ENCODE measurements at regions not wholly inside any gene's neighbourhood (a gene's known extent, or its start where the extent isn't known, plus 50 kb on each side); places are given as distances from the start of the nearest gene placed in this dataset.

DNA sequence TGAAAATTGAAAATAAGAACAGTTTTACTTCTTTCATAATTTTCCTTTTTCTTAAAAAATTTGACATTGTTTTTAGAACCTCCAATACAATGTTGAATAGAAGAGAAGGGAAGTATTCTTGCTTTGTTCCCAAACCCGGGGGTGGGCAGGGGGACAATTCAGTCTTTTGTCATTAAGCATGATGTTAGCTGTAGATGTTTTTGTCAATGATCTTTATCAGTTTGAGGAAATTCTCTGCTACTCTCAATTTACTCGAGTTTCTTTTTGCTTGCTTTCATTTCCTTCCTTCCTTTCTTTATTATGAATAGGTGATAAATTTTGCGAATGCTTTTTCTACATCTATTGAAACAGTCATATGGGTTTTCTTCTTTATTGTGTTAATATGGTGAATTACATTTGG lies 183.2 kb upstream of the FRMD6 start:
- TF ChIP-seq ZNF274 (IDR thresholded peaks at IDR 0.05; ENCODE audit: borderline replicate concordance, extremely low read depth, low read length), result no peak
- no peak for TF ChIP-seq CEBPB (IDR thresholded peaks at IDR 0.05; ENCODE audit: low read depth, low read length)
- TF ChIP-seq RNF2 (IDR thresholded peaks at IDR 0.05; ENCODE audit: borderline replicate concordance, low read depth, low read length, missing control alignments, poor library complexity, severe bottlenecking), result no peak
- TF ChIP-seq, protein P1, sequence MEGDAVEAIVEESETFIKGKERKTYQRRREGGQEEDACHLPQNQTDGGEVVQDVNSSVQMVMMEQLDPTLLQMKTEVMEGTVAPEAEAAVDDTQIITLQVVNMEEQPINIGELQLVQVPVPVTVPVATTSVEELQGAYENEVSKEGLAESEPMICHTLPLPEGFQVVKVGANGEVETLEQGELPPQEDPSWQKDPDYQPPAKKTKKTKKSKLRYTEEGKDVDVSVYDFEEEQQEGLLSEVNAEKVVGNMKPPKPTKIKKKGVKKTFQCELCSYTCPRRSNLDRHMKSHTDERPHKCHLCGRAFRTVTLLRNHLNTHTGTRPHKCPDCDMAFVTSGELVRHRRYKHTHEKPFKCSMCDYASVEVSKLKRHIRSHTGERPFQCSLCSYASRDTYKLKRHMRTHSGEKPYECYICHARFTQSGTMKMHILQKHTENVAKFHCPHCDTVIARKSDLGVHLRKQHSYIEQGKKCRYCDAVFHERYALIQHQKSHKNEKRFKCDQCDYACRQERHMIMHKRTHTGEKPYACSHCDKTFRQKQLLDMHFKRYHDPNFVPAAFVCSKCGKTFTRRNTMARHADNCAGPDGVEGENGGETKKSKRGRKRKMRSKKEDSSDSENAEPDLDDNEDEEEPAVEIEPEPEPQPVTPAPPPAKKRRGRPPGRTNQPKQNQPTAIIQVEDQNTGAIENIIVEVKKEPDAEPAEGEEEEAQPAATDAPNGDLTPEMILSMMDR (IDR thresholded peaks at IDR 0.05; ENCODE audit: control extremely low read depth in 1 of 3, insufficient read depth in 1 of 3, low read depth in 1 of 3, low read length in 3 of 3), result no peak
- TF ChIP-seq POLR2A (IDR thresholded peaks at IDR 0.05; ENCODE audit: control extremely low read depth in 1 of 2, low read depth in 2 of 2, low read length in 2 of 2), result no peak
- TF ChIP-seq EZH2 (IDR thresholded peaks at IDR 0.05; ENCODE audit: low read depth, low read length, severe bottlenecking), result no peak
- no peak for TF ChIP-seq CREB1 (IDR thresholded peaks at IDR 0.05)
- TF ChIP-seq POLR2AphosphoS5 (IDR thresholded peaks at IDR 0.05; ENCODE audit: low read depth, low read length), result no peak
- no peak for TF ChIP-seq EGR1 (IDR thresholded peaks at IDR 0.05; ENCODE audit: borderline replicate concordance, low read depth, low read length)
- no peak for TF ChIP-seq MAFK (IDR thresholded peaks at IDR 0.05; ENCODE audit: low read depth, low read length)
- no peak for TF ChIP-seq GABPA (IDR thresholded peaks at IDR 0.05; ENCODE audit: borderline replicate concordance, insufficient read depth, low read length)

Measured in H1 (cell line).